ENCODE measurements at regions not wholly inside any gene's neighbourhood (a gene's known extent, or its start where the extent isn't known, plus 50 kb on each side); places are given as distances from the start of the nearest gene placed in this dataset.

- DNase-seq (ENCODE audit: low read depth) = no peak
Measured at GRCh38 chr2:70397186-70397585, 95.3 kb upstream of the FAM136A start.

- DNase-seq (ENCODE audit: low read depth) = no peak
Measured at GRCh38 chr2:70396612-70397011, 94.7 kb upstream of the FAM136A start.

- DNase-seq (ENCODE audit: low read depth) = no peak
Measured at GRCh38 chr2:70393881-70394280, 92.0 kb upstream of the FAM136A start.

- no peak for DNase-seq (ENCODE audit: low read depth)
Measured at GRCh38 chr2:70391988-70392387, 90.1 kb upstream of the FAM136A start.

- no peak for DNase-seq (ENCODE audit: low read depth)
Measured at GRCh38 chr2:70391259-70391658, 89.4 kb upstream of the FAM136A start.

DNA sequence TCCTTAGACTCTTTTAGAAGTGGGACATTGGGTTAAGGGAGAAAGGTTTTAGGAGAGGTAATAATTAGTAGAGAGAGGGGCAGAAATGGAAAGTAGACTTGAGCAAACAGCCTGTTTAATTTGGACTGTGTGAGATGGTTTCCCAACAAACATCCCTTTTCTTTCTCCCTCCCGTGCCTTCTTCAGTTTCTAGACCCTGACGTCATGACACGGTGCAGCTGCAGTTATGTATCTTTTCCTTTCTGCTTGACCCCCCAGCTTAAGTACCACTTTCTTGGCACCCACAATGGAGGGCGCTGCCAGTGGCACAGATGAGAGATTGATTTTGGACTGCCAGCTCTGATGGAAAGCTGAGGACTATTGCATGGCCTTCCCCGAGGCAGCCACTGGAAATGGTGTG lies 86.9 kb upstream of the FAM136A start:
- no peak for DNase-seq (ENCODE audit: low read depth)

- no peak for DNase-seq (ENCODE audit: low read depth)
Measured at GRCh38 chr2:70388128-70388527, 86.3 kb upstream of the FAM136A start.

DNA sequence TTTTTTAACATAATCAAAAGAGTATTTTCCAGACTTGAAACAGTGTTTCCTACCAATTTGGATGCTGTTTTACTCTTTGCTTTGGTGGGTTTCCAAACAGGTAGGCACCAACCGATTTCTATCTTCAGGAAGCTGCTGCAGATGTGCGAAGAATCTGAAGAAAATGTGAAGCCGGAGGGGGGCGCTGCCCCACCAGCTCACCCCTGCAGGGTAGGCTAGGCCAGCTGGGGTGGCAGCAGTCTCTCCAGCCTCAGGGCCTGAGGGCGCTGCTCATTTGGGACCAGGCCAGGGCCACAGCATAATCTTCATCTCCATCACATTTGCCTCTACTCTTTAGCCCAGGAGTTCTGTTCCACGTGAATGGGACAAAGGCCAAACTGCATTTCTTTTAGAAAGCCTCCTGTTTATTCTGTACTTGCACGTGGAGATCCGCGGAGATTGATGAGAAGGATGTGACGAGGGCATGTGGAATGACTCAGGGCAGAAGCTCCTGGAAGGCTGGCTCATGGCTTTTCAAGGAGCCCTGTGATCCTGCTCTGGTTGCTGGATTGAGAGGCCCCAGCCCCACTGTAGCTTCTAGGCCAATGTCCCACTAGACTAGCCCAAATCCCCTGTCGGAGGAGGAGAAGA lies 84.2 kb upstream of the FAM136A start:
- DNase-seq (ENCODE audit: low read depth) = no peak

DNA sequence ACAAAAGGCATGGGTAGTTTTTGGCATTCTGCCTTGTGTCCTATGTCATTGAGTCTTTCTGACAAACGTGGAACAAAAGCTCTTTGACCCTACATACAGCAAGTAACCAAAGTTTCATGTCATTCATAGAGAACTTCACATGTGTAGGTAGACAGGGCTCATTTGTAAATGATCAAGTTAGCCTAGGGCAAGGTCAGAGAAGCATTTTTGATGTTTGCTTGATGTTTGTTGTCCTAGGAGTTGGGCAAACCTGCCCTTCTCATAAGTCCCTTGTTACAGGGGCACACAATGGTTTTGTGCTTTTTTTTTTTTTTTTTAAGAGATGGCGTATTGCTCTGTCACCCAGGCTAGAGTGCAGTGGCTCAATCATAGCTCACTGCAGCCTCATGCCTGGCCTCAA lies 83.3 kb upstream of the FAM136A start:
- DNase-seq (ENCODE audit: low read depth) = no peak

GRCh38 chr2:70381821-70382220 lies 80.0 kb upstream of the FAM136A start:
- no peak for DNase-seq (ENCODE audit: low read depth)

DNA sequence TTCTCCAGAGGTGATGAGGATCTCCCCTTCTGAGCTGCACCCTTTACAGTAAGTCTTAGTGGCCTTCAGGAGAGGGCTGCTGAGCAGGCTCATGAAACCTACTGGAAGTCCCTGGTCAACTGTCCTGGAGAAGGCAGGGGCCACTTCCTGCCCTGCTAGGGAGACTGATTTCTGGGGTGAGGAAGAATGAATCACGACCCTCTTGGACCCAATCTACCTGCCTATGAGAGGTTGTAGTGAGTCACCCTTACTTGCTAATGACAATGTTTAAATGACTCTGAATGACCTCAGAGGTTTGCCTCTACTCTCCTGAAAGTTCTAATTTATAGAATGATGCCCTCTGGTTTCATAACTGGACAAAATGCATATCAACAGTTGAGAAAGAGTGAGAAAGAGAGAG lies 79.4 kb upstream of the FAM136A start:
- DNase-seq (ENCODE audit: low read depth) = no peak

DNA sequence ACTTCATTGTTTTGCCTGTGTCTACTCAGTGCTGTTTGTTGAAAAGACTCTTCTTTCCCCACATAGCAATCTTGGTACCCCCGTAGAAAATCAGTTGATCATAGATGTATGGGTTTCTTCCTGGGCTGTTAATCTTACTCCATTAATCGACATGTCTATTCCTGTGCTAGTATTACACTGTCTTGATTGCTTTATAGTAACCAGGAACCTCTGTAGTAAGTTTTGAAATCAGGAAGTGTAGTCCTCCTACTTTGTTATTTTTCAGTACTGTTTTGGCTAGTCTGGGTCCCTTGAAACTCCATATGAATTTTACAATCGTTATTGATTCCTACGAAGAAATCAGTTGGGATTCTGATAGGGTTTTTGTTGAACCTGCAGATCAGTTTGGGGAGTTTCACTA lies 78.8 kb upstream of the FAM136A start:
- no peak for DNase-seq (ENCODE audit: low read depth)

- DNase-seq (ENCODE audit: low read depth) = no peak
Measured at GRCh38 chr2:70374616-70375015, 72.7 kb upstream of the FAM136A start.

- peak; percentile 48 for DNase-seq (ENCODE audit: low read depth)
Measured at GRCh38 chr2:70371753-70372152, 69.9 kb upstream of the FAM136A start.

DNA sequence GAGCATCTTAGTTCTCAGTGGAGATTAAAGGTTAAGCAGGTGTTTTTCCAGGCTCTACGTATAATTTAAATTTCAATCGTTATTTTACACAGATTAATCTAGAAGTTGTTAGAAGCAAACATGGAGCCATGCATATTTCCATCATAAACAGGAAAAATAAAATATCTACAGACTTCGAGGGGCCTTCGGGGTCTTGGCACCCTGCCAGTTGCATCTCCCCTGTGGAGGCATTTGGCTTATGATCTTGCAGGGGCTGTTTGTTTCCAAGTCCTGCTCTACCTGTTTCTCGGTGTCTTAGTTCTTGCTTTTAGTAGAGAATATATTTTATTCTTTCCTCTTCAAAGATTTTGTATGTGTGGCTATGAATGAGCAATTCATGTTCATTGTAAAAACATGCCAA lies 67.2 kb upstream of the FAM136A start:
- DNase-seq (ENCODE audit: low read depth) = no peak

DNA sequence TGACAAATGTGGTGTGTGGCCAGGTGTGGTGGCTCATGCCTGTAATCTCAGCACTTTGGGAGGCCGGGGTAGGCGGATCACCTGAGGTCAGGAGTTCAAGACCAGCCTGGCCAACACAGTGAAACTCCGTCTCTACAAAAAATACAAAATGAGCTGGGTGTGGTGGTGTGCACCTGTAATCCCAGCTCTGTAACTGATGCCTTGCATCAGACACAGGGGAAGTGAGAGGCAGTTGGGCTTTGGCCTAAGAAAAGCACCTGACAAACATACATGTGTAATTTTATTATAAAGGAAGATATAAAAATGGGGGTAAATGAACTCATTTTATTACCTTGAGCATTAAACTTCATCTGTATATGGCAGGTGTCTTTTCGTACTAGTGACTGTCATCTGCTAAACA lies 66.7 kb upstream of the FAM136A start:
- DNase-seq (ENCODE audit: low read depth) = no peak

DNA sequence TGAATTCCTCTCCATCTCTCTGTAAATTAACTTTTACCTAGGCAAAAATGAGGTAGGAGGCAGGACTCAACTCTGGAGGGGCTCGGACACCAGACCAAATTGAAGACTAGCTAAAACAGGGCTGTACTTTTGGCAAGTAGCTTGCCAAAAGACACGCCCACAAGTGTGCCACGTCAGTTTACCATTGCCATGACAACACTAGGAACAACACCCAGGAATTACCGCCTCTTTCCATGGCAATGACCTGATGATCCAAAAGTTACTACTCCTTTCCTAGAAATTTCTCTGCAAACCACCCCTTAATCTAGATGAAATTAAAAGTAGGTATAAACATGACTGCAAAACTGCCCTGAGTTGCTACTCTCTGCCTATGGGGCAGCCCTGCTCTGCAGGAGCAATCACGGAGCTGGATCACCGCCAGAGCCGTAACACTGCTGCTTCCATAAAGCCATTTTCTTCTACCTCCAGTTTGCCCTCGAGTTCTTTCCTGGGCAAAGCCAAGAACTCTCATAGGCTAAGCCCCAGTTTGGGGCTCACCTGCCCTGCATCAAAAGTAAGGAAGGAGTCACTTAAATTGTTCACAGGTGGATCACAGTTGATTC lies 66.0 kb upstream of the FAM136A start:
- DNase-seq (ENCODE audit: low read depth) = no peak

DNA sequence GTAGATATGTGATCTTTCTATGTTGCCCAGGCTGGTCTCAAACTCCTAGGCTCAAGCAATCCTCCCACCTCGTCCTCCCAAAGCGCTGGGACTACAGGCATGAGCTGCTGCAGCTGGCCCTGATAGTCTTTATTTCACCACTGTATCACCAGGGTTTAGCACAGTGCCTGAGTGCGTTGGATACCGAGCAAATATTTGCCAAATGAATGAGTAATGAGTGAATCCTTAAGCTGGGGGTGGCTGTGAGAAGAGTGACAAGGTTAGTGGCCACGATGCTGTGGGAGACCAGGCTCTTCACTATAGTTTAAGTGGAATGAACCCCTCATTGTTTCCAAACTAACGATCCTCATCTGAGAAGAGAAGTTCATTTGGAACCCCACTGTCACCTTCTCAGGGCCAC lies 60.8 kb upstream of the FAM136A start:
- DNase-seq (ENCODE audit: low read depth) = no peak

GRCh38 chr2:70360661-70361270 lies 58.9 kb upstream of the FAM136A start:
- no peak for DNase-seq (ENCODE audit: low read depth)

- no peak for DNase-seq (ENCODE audit: low read depth)
Measured at GRCh38 chr2:70357684-70358071, 55.8 kb upstream of the FAM136A start.

DNA sequence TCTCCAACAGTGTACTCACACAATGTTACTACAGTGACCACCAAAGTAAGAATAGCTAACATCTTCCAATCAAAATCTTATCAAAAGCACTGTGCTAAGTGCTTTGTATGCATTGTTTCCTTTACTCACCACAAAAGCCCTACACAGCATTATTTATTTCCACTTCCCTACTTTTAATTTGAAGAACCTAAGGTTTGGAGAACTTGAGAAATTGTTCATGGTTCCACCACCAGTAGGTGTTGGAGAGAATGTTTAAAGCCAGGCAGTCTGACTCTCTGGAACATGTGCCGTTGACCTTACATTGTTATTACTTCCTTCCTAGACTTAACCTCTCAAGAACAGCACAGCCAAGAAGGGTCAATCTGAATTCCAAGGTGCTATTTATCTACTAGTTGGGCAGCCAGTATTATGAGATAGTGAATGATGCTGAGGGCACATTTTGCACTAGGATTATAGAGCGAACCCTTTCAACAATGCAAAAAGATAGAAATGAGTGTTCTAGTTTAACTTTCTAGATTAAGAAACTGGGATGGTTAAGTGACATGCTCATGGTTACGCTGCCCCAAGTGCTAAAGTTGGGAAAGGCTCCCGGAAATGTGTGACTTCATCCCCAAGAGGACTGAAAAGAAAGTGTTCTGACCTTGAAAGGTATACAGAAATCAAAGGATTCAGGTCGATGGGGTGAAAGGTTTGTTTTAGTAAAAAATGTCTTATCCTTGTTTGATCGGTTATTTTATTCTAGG lies 55.2 kb upstream of the FAM136A start:
- DNase-seq (ENCODE audit: low read depth) = no peak

DNA sequence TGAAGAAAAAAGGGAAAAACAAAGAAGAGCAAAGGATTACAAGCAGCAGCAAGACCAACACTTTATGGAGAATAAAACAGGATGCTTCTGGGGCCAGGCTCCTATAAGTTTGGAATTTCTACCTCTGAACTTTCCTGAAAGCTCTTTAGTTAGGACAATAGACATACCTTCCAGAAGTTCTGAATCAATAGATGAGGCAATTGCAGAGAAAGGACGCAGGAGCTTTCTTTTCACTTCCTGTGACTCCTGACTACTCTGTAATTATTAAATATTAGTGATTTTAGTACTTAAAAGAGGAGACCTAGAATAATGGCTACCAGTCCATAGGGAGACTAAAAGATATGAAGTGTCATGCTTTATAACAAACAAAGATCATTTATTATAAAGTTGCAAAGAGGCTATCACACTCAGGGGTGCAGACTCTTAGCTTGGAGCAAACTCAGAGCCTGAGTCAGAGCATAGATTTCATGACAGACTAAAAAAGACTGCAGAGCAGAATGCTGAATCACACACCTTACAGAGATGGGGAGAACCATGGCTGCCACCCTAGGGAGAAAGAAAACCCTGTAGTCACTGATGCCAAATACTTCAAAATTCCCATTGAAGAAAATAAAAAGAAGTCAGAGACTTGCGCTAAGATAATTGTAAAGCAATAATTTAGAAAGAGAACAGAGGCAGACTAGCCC lies 52.5 kb upstream of the FAM136A start:
- no peak for DNase-seq (ENCODE audit: low read depth)

All from non-pigmented ciliary epithelial cell (primary cell).